GM21619 (cell line): ENCODE measurements at regions not wholly inside any gene's neighbourhood (a gene's known extent, or its start where the extent isn't known, plus 50 kb on each side); places are given as distances from the start of the nearest gene placed in this dataset.
A peak's percentile ranks its signal among the peaks of the same experiment; 100 is the strongest.

Experiments
- ATAC-seq: cut with Tn5 transposase; IDR thresholded peaks from one replicate; pipeline ENCODE4 v1.9.1; 2021; ENCODE audit not compliant: unreplicated experiment

DNA sequence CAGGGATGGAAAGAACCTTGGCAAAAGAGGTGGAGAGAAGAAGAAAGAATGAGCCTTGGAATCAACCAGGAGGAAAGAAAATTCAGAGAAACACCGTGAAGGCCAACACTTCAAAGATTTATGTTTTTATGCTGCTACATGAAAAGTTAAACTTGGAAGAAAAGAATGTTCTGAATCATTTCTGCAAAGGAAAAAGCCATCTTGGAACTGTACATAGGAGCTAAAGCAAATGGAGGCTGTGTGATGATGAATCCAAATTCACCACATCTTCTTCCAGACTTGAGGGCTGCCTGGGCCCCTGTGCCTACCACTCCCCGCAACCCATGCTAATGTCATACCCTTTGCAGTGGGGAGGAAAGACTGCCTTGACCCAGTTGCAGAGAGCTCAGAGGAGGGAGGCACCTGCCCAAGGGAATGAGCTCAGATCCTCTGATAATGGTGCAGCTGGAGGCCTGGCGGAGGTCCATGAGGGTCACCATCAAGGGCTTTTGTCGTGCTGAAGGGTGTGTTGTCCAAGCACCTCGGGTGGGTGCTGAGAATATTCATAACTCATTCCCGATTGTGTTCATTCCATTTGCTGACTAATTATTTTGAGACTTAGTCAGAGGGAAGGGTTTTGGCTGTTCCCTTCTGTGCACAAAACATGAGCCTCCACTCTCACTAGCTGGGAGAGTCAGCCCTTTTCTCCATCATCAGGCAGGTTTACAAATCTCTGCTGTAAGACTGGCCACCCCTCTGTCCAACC lies 245.8 kb upstream of the JAG1 start:
- no peak for ATAC-seq

GRCh38 chr20:10920396-10920795 lies 246.6 kb upstream of the JAG1 start:
- ATAC-seq, result no peak

DNA sequence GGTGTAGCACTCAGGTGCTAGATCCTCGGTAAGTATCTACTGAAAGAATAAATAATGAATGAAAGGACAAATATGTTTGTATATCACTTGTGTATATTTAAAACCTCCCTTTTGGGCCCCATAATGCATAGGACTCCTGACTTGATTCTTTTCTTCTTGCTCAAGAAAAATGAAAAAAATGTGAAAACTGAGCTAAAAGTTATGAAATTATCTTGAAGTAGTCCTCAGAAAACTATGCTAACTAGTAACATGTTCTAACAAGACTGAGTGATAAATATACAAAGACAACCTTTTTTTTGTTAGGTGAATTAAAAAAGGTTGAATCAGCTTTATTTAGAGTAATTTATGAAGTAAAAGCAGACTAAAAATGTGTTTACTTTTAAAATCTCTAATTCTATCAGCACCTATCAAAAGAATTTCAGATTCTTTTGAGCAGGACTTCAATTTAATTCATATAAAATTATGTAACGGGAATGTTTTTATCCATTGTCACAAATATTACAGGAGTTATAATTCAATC lies 247.8 kb upstream of the JAG1 start:
- no peak for ATAC-seq

DNA sequence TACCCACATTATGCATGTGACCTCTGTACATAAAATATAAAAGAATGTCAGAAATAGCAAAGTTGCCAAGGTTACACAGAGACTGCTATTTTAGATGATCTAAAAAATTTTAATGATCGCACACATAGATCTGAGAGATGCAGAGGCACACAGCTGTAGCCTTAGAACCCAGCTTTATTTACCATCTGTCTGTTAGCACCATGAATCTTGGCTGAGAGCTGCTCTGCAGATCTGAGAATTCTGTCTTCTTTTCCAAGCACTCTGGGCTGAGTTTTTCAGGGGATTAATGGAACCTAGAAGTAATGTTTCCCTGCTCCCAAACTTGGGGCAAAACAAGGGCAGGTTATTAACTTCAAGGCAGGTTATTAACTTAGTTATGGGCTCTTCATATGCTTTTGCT lies 248.7 kb upstream of the JAG1 start:
- no peak for ATAC-seq

GRCh38 chr20:10922941-10923340 lies 249.1 kb upstream of the JAG1 start:
- ATAC-seq, result no peak

- no peak for ATAC-seq
Measured at GRCh38 chr20:10924644-10925201, 250.9 kb upstream of the JAG1 start.

DNA sequence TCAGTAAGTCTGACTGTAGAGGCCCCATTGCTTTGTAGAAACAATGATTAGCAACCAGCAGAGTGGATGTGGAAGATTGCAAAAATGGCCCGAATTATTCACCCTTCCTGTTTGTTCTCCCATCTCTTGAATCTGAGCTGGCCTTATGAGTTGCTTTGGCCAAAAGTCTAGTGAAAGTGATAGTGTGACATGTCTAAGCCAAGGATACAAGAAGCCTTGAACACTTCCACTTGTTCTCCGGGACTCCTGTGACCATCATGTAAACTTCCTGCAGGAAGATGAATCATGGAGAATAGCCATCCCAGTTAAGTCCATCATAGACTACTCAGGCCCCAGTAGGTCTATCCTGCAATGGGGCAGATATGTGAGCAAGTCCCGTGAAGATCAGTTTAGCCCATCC lies 252.0 kb upstream of the JAG1 start:
- ATAC-seq, result no peak

GRCh38 chr20:10927011-10927583 lies 253.3 kb upstream of the JAG1 start:
- no peak for ATAC-seq

DNA sequence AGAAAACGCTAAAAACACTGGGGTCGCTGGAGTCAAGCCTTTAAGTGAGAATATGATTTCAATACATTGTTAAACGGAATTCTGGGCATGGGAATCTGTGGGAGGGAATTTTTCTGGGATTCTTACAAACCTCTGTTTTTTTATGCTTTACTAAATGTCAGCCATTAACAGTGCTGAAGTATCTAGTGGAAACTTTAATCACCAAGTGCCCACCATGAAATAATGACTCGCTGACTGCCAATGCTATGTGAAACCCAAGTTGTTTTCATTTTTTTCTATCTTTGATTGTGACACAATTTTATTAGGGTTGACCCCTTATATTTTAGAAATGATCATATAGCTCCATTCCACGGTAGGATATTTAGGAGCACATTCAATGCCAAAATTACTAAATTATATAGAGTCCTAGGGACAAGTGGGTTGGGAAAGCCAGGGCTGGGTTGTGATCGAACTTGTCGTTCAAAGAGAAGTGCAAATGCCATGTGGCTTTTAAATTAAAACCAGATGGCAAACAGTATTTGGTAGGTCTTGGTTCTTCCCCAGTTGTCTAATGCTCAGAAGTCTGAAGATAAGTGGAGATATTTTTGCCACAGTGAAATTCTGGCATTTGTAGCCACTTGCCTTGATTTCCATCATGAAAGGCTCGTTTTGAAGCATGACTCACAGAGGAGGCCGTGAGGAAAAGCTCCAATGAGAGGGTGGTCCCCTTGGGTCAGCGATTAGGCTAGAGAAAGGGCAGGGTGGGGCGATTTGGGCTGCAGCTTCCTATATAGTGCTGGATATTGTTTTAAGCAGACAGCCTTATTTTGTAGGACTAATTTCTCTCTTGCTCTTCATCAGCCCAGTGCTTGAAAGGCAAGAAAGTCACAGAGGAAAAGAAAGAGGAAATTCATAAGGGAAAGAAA lies 254.4 kb upstream of the JAG1 start:
- ATAC-seq, result no peak

GRCh38 chr20:10928841-10929421 lies 255.1 kb upstream of the JAG1 start:
- no peak for ATAC-seq

GRCh38 chr20:10935658-10936402 lies 262.0 kb upstream of the JAG1 start:
- no peak for ATAC-seq

GRCh38 chr20:10936786-10937185 lies 263.0 kb upstream of the JAG1 start:
- no peak for ATAC-seq

- ATAC-seq, result no peak
Measured at GRCh38 chr20:10939331-10939941, 265.6 kb upstream of the JAG1 start.

DNA sequence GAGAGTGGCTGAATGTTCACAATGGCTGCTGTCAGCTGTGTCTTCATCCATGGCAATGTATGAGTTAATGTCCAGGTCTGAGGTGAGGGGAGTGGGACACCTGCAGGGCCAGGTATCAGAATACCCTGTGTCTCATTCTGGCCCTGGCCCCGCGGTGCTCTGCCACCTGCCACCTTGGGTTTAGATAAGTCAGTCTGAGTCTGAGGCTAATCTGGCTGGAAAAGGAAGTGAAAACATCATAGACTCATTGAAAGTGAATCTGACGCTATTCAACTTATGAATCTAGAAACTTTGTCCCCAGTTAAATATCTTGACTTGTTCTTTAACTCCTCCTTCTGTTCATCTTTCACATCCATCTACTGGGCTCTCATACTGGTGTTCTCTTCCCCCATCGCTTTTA lies 267.1 kb upstream of the JAG1 start:
- peak; percentile 97 for ATAC-seq

GRCh38 chr20:10943686-10944265 lies 270.0 kb upstream of the JAG1 start:
- no peak for ATAC-seq

GRCh38 chr20:10946124-10946880 lies 272.5 kb upstream of the JAG1 start:
- peak; percentile 64 for ATAC-seq

DNA sequence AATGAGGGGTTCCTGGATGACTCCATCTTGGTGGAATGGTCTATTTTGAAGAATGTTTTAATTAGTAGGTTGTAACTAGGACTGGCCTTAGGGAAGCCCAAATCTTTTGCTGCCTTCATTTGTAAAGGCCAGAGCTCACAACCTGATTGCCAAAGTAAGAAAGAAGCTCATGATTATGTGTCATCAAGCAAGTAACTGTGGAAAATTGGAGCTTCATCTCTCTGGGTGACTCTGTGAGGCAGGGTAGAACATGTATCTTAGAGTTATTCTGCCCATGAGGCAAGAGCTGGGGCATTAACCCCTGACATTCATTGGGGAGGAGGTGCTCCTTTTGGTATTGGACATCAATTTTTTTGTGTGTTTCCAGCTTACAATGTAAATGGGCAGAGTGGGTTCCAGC lies 273.9 kb upstream of the JAG1 start:
- ATAC-seq, result no peak

- ATAC-seq, result no peak
Measured at GRCh38 chr20:10949930-10950783, 276.4 kb upstream of the JAG1 start.
